Progenitor cell of endocrine pancreas (in vitro differentiated cells): ENCODE measurements at regions not wholly inside any gene's neighbourhood (a gene's known extent, or its start where the extent isn't known, plus 50 kb on each side); places are given as distances from the start of the nearest gene placed in this dataset.

Experiments used
- DNase-seq: peaks from one replicate; pipeline ENCODE4 v3.0.0; 2021; ENCODE audit warnings: low spot score; ENCODE audit not compliant: unreplicated experiment
- H3K27ac Mint-ChIP-seq: 2 replicates; pipeline ENCODE4 v1.8.0; 2021; ENCODE audit warnings: mild to moderate bottlenecking, moderate library complexity, mixed read lengths
- H3K27me3 Mint-ChIP-seq: 2 replicates; pipeline ENCODE4 v1.8.0; 2021; ENCODE audit warnings: mixed read lengths
- H3K36me3 Mint-ChIP-seq: 2 replicates; pipeline ENCODE4 v1.8.0; 2022; ENCODE audit warnings: mixed read lengths; ENCODE audit not compliant: insufficient read depth
- H3K4me1 Mint-ChIP-seq: 2 replicates; pipeline ENCODE4 v1.8.0; 2021; ENCODE audit warnings: low read depth, mixed read lengths
- H3K4me3 Mint-ChIP-seq: 2 replicates; pipeline ENCODE4 v1.8.0; 2021; ENCODE audit warnings: low read depth, mild to moderate bottlenecking, moderate library complexity, mixed read lengths
- H3K9me3 Mint-ChIP-seq: 2 replicates; pipeline ENCODE4 v1.8.0; 2021; ENCODE audit warnings: low read depth, mixed read lengths
- CTCF ChIP-seq: fragments of 200-600 bp; sonication (generic); IDR thresholded peaks from one replicate; pipeline ENCODE4 v1.5.0; 2021; ENCODE audit warnings: antibody characterized with exemption, mild to moderate bottlenecking; ENCODE audit not compliant: unreplicated experiment

- DNase-seq, result no peak
- H3K9me3 Mint-ChIP-seq, result no peaks in the 10 kb centered on the region
- H3K27ac Mint-ChIP-seq, result no peak overlapping the region
- H3K4me1 Mint-ChIP-seq, result peaks cover 11% of the 10 kb centered on the region
- peaks cover 39% of the 10 kb centered on the region for H3K27me3 Mint-ChIP-seq
- TF ChIP-seq CTCF, result no peak
- no peak overlapping the region for H3K4me3 Mint-ChIP-seq
- H3K36me3 Mint-ChIP-seq, result no peaks in the 10 kb centered on the region
Observed at GRCh38 chr3:188053036-188053340, 101.0 kb upstream of the LPP start.

DNA sequence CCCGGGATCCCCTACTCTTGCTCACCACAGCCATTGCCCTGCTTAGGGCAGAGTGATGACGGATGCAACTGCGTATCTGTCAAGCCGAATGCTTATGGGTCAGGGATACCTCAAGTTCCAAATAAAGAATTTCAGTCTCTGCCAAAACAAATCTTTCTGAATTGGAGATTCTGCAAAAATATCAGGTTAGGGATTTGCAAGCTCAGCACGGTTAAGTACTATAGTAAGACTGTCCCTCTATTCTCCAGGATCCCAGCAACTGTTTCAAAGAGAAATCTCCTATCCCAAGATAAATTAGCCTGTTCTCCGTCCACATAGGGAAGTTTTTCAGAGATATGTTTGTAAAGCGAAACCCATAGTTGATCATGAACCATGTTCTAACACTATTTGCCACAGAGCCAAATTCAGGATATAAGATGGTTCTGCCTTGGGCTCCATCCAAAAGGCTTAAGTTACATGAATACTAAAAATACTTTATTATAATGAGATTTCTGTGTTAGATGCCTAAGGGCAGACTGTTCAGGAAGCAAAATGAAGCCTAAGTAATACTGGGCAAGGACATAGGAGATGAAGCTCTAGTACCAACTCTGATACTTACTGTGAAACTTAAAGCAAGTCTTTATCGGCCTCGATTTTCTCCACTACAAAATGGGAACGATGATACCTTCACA lies 100.1 kb upstream of the LPP start:
- Mint-ChIP-seq H3K27ac (no peak overlapping the region), H3K4me1 (peaks cover 11% of the 10 kb centered on the region), H3K4me3 (no peak overlapping the region), H3K9me3 (no peaks in the 10 kb centered on the region), H3K27me3 (peaks cover 34% of the 10 kb centered on the region), H3K36me3 (no peaks in the 10 kb centered on the region)
- TF ChIP-seq CTCF, result no peak
- DNase-seq, result no peak

DNA sequence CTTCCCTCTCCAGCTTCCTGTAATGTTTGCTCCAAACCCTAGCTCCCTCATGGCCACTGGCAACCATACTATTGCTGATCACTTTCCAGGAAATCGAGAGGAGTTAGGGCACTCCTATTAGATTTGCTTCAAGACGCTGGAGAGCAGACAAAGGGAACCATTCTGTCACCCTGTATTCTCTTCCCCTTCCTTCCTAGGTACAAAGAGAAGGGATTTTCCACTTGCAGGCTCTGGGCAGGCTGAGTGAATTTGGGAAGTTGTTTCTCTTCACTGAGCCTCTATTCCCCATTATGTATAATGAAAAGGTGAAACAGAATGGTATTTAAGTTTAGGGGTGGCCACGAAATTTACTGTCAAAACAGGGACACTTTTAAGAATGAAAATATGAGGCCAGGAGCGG lies 99.4 kb upstream of the LPP start:
- peaks cover 11% of the 10 kb centered on the region for H3K4me1 Mint-ChIP-seq
- no peaks in the 10 kb centered on the region for H3K36me3 Mint-ChIP-seq
- no peaks in the 10 kb centered on the region for H3K9me3 Mint-ChIP-seq
- DNase-seq, result no peak
- no peak overlapping the region for H3K27ac Mint-ChIP-seq
- peaks cover 28% of the 10 kb centered on the region for H3K27me3 Mint-ChIP-seq
- no peak overlapping the region for H3K4me3 Mint-ChIP-seq
- no peak for TF ChIP-seq CTCF

- H3K9me3 Mint-ChIP-seq, result no peaks in the 10 kb centered on the region
- no peak overlapping the region for H3K27ac Mint-ChIP-seq
- H3K36me3 Mint-ChIP-seq, result no peaks in the 10 kb centered on the region
- H3K4me1 Mint-ChIP-seq, result peaks cover 12% of the 10 kb centered on the region
- peaks cover 25% of the 10 kb centered on the region for H3K27me3 Mint-ChIP-seq
- H3K4me3 Mint-ChIP-seq, result no peak overlapping the region
- no peak for DNase-seq
- no peak for TF ChIP-seq CTCF
Observed at GRCh38 chr3:188055388-188055787, 98.6 kb upstream of the LPP start.

DNA sequence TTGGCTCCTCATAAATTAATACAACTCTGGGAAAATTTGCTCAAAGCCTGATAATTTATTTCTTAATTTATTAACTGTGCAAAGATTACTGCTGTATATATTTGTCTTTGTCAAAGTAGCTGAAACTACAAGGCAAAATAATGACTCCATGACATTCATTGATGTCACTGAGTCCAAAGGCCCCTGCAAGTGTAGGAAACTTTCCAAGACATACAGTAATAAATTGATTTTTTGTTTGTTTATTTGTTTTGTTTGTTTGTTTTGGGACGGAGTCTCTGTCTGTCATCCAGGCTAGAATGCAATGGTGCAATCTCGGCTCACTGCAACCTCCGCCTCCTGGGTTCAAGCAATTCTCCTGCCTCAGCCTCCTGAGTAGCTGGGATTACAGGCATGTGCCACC lies 96.8 kb upstream of the LPP start:
- Mint-ChIP-seq H3K9me3 (no peaks in the 10 kb centered on the region), H3K4me3 (no peak overlapping the region), H3K27me3 (peaks cover 20% of the 10 kb centered on the region), H3K4me1 (peaks cover 13% of the 10 kb centered on the region), H3K36me3 (no peaks in the 10 kb centered on the region), H3K27ac (no peak overlapping the region)
- DNase-seq, result no peak
- TF ChIP-seq CTCF, result no peak
